ENCODE measurements at regions not wholly inside any gene's neighbourhood (a gene's known extent, or its start where the extent isn't known, plus 50 kb on each side); places are given as distances from the start of the nearest gene placed in this dataset.

- Histone ChIP-seq H4K20me1 (ENCODE audit: insufficient read depth) (no peaks in the 10 kb centered on the region), H3K9me2 (ENCODE audit: insufficient read depth) (no peaks in the 10 kb centered on the region), H2AFZ (no peak overlapping the region), H3K36me3 (ENCODE audit: low read depth) (no peaks in the 10 kb centered on the region), H3F3A (ENCODE audit: insufficient read depth, low read depth) (no peaks in the 10 kb centered on the region), H3K27me3 (ENCODE audit: insufficient read depth, low read depth) (no peaks in the 10 kb centered on the region), H3K4me1 (replicated peaks; ENCODE audit: insufficient read depth) (no peaks in the 10 kb centered on the region), H3K4me3 (no peak overlapping the region), H3K27ac (no peak overlapping the region), H3K9me3 (ENCODE audit: insufficient read depth, low read depth) (no peaks in the 10 kb centered on the region), H3K4me2 (no peak overlapping the region), H3K79me2 (ENCODE audit: low read depth) (no peaks in the 10 kb centered on the region)
- TF ChIP-seq, protein P1, sequence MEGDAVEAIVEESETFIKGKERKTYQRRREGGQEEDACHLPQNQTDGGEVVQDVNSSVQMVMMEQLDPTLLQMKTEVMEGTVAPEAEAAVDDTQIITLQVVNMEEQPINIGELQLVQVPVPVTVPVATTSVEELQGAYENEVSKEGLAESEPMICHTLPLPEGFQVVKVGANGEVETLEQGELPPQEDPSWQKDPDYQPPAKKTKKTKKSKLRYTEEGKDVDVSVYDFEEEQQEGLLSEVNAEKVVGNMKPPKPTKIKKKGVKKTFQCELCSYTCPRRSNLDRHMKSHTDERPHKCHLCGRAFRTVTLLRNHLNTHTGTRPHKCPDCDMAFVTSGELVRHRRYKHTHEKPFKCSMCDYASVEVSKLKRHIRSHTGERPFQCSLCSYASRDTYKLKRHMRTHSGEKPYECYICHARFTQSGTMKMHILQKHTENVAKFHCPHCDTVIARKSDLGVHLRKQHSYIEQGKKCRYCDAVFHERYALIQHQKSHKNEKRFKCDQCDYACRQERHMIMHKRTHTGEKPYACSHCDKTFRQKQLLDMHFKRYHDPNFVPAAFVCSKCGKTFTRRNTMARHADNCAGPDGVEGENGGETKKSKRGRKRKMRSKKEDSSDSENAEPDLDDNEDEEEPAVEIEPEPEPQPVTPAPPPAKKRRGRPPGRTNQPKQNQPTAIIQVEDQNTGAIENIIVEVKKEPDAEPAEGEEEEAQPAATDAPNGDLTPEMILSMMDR (conservative IDR thresholded peaks at IDR 0.05), result no peak
- no peak for TF ChIP-seq EZH2 (IDR thresholded peaks at IDR 0.05; ENCODE audit: low read depth)
- no TSS peak for BruUV-seq (replicated peaks)
- intact Hi-C loops (cut with micrococcal nuclease; ENCODE audit: unreplicated experiment), result no loop called here
- no peak for DNase-seq
- ChIA-PET CTCF (no interaction called here), POLR2A (ENCODE audit: unreplicated experiment) (no interaction called here)
Measured at GRCh38 chr6:92176666-92177065, 1242.7 kb downstream of the EPHA7 start.

DNA sequence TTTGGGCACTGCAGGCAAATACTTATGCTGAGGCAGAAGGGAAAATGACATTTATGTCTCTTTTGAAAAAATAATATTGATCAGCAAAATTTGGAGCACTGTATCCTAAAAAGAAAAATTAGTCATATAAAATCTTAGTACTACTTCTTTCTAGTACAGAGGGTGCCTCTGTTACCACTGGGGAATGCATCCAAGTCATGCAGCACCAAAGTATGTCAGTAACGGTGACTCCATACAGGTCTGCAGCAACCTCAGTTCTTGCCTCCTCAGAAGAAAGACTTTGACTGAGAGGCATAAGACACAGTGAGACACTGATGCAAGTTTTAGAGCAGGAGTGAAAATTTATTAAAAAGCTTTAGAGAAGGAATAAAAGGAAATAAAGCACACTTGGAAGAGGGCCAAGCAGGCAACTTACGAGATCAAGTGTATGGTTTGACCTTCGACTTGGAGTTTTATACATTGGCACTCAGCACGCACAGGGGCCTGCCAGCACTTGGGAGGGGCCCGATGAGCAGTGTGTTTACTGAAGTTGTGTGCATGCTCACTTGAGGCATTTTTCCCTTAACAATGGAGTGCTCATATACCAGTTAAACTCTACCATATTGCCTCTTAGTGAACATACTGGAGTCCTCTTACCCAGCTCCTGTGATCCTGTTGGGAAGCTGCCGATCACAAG lies 1244.8 kb downstream of the EPHA7 start:
- Histone ChIP-seq H3K36me3 (ENCODE audit: low read depth) (no peaks in the 10 kb centered on the region), H3K9me2 (ENCODE audit: insufficient read depth) (no peaks in the 10 kb centered on the region), H3K4me2 (no peak overlapping the region), H2AFZ (no peak overlapping the region), H3K4me3 (no peak overlapping the region), H3K9me3 (ENCODE audit: insufficient read depth, low read depth) (no peaks in the 10 kb centered on the region), H3K27ac (no peak overlapping the region), H3K27me3 (ENCODE audit: insufficient read depth, low read depth) (no peaks in the 10 kb centered on the region), H4K20me1 (ENCODE audit: insufficient read depth) (no peaks in the 10 kb centered on the region), H3K4me1 (replicated peaks; ENCODE audit: insufficient read depth) (no peaks in the 10 kb centered on the region), H3F3A (ENCODE audit: insufficient read depth, low read depth) (no peaks in the 10 kb centered on the region), H3K79me2 (ENCODE audit: low read depth) (no peaks in the 10 kb centered on the region)
- ChIA-PET POLR2A (ENCODE audit: unreplicated experiment) (no interaction called here), CTCF (no interaction called here)
- DNase-seq, result no peak
- TF ChIP-seq EZH2 (IDR thresholded peaks at IDR 0.05; ENCODE audit: low read depth), result no peak
- TF ChIP-seq, protein P1 (conservative IDR thresholded peaks at IDR 0.05), result no peak
- BruUV-seq (replicated peaks), result no TSS peak
- intact Hi-C loops (cut with micrococcal nuclease; ENCODE audit: unreplicated experiment), result no loop called here

DNA sequence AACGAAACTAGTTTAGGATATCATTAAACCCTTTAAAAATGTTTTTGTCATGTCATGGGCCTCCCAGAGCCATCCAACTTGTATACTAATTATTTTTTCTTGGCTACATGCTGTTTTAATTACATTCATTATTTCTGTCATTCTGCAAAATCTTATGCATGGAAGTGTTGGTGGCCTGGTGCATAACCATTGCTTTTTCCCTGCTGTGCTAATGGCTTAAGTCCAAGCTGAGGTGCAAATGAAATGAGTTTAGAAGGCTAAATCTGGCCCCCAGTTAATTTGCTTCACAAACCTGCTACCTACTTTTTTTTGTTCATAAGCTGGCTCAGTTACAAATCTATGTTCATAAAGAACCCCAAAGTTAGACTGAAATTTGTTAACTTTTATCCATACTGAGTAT lies 1249.9 kb downstream of the EPHA7 start:
- H3K4me2 ChIP-seq, result no peak overlapping the region
- POLR2A ChIA-PET (ENCODE audit: unreplicated experiment), result no interaction called here
- intact Hi-C loops (cut with micrococcal nuclease; ENCODE audit: unreplicated experiment), result no loop called here
- H3K4me1 ChIP-seq (replicated peaks; ENCODE audit: insufficient read depth), result no peaks in the 10 kb centered on the region
- no peaks in the 10 kb centered on the region for H3K79me2 ChIP-seq (ENCODE audit: low read depth)
- TF ChIP-seq, protein P1 (conservative IDR thresholded peaks at IDR 0.05), result no peak
- no peak for TF ChIP-seq EZH2 (IDR thresholded peaks at IDR 0.05; ENCODE audit: low read depth)
- no TSS peak for BruUV-seq (replicated peaks)
- H4K20me1 ChIP-seq (ENCODE audit: insufficient read depth), result no peaks in the 10 kb centered on the region
- no peaks in the 10 kb centered on the region for H3K36me3 ChIP-seq (ENCODE audit: low read depth)
- no peak overlapping the region for H3K4me3 ChIP-seq
- no peak overlapping the region for H2AFZ ChIP-seq
- no peaks in the 10 kb centered on the region for H3F3A ChIP-seq (ENCODE audit: insufficient read depth, low read depth)
- no peak for DNase-seq
- no peaks in the 10 kb centered on the region for H3K9me2 ChIP-seq (ENCODE audit: insufficient read depth)
- no peak overlapping the region for H3K27ac ChIP-seq
- H3K27me3 ChIP-seq (ENCODE audit: insufficient read depth, low read depth), result no peaks in the 10 kb centered on the region
- no peaks in the 10 kb centered on the region for H3K9me3 ChIP-seq (ENCODE audit: insufficient read depth, low read depth)
- CTCF ChIA-PET, result no interaction called here
